ENCODE measurements at regions not wholly inside any gene's neighbourhood (a gene's known extent, or its start where the extent isn't known, plus 50 kb on each side); places are given as distances from the start of the nearest gene placed in this dataset.
"Not testable (repeated sequence)": the region's sequence is repeated elsewhere in the genome, so short reads cannot be mapped to it uniquely, and the experiment has no call there.

DNA sequence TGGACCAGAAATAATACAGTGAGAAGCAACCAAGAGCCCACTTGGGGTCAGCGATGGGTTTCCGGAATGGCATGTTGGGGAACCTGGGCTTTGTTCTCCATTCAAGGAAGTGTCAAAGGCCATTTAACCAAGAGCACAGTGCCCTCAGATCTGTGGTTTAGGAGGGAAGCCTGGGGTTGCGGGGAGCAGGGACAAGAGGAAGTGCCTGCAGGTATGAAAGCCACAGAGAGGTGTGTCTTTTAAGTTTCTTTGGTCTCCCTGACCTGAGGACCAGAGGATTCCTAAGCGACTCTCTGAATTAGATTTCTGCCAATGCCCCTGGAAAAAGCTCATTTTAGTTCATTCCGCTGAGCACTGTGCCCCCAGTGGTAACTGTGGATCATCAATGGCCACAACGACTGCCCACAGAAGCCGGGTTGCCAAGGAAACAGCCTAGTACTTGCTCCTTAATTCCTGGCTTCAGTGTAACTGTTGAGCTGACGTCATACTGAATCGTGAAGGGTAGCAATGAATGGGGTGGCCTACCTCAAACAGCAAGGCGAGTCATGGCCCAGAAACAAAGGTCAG is 107.3 kb upstream of the SPIN1 start:
- ATAC-seq (peak; percentile 83), DNase-seq (peak; percentile 43)

DNA sequence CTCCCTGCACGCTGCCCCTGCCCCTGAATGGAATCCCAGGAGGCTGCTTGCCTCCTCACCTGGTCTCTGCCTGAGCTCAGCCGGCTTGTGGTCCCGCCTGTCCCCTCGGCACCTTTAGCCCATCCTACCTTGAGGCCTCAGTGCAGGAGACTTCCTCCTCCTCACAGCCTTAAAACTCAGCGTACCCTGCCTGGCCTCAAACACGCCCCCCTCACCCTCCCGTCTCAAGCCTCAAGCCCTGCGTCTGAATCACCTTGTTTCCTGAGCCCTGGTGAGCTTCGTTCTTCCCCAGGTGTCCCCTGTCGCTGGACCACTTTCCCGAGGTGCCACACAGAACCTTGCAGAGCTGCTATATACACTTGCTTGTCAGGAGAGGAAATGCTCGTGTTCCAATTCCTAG is 110.2 kb upstream of the SPIN1 start:
- DNase-seq (no peak), ATAC-seq (no peak)

DNA sequence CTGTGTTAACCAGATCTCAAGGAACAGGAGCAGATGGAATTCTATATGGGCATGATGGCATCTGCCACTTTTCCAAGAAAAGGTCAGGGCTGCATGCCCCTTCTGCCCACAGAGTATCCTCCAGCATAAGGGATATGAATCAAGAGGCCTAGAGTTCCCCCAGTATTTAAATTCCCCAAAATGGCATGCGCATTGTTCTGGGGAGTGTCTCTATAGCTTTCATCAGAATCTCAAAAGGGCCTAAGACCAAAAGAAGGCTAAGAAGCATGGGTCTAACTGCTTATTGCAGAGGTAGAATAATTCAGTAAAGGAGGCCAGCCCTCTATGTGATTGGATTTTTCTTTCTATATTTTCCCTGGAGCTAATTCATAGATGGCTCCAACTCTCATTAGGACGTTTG is 114.2 kb upstream of the SPIN1 start:
- DNase-seq (no peak), ATAC-seq (no peak)

DNA sequence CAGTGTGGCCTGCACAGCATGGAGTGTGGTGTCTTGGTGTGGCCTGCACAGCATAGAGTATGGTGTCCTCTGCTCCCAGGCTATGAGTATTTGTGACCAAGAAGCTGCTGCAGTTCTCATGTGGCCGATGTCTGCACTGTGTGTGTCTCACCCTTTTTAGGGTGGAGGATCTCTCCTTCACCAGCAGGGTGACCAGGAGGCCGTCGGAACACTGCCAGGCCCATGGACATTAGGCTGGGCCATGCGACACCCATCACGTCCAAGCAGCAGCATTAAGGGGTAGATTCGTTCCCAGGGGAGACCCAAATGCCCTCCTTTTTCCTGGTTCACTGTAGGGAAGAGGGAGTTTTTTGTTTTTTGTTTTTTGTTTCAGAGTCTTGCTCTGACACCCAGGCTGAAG is 115.3 kb upstream of the SPIN1 start:
- ATAC-seq, result no peak
- DNase-seq, result no peak

DNA sequence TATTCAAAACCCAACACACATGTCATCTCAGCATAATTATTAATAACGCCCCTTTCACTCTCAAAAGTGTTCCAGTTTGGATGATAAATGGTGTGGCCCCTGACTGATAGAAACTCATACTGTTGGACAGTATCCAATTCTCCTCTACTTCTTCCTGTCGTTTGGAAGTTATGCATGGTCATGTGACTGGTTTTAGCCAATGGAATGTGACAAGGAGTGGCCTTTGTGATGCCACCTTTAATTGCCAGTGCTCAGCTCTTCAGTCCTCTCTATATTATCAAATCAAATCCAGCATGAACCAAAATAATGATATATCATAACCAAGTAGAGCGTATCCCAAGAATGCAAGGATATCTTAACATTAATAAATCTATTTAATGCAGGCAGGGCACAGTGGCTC is 117.8 kb upstream of the SPIN1 start:
- DNase-seq (no peak), ATAC-seq (no peak)

DNA sequence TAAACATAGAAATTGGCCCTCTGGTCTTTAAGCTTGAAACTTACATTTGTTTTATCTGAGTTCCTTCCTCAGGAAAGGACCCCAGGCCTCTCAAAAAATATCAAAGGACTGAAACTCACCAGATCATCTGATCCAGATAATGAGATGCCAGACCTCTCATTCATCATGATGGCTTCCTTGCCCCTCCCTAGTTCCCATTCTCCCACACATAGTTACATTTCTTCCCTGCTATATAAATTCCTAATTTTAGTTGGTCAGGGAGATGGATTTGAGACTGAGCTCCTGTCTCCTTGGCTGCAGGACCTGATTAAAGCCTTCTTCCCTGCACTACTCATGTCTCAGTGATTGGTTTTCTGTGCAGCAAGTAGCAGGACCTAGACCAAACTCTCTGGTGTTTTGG is 119.4 kb upstream of the SPIN1 start:
- DNase-seq (no peak), ATAC-seq (no peak)

DNA sequence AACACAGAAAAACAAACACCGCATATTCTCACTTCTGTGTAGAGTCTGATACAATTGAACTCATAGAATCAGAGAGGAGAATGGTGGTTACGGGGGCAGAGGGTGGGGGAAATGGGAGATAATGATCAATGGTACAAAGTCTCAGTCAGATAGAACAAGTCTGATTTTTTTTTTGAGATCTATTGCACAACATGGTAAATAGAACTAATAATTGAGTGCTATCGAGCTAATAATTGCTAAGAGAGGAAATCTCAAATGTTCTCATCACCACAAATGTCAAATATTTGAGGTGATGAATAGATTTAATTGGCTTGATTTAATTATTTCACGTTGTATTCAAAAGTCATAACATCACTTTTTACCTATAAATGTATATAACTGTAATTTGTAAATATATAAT is 121.0 kb upstream of the SPIN1 start:
- ATAC-seq (no peak), DNase-seq (no peak)

DNA sequence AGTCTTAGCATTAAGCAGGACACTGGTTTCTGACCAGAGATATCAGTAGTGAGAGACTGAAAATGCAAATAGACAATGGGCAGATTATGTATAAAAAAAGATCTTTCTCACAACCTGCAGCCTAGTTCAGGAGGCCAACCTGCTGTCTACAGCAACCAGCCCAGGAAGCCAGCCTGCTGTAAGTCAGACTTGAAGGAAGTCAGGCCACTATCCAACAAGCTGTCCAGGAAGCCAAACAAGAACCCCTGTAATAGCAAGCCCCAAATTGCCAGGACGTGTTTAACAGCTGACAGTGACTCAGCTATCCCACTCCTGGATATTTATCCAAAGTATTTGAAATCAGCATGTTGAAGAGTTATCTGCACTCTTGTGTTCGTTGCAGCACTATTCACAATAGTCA is 121.8 kb upstream of the SPIN1 start:
- ATAC-seq (no peak), DNase-seq (no peak)

DNA sequence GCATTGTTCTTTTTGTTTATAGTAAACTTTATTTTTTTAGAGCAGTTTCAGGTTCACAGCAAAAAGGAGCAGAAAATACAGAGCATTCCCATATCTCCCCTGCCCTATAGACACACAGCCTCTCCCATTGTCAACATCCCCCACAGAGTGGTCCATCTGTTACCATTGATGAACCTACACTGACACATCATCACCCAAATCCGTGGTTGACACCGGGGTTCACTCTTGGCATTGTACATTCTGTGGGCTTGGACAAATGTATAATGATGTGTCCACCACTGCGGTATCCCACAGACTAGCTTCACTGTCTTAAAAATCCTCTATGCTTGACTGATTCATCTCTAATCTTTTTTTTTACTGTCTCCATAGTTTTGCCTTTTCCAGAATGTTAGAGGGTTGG is 120.7 kb upstream of the SPATA31C2 start:
- DNase-seq (no peak), ATAC-seq (no peak)

DNA sequence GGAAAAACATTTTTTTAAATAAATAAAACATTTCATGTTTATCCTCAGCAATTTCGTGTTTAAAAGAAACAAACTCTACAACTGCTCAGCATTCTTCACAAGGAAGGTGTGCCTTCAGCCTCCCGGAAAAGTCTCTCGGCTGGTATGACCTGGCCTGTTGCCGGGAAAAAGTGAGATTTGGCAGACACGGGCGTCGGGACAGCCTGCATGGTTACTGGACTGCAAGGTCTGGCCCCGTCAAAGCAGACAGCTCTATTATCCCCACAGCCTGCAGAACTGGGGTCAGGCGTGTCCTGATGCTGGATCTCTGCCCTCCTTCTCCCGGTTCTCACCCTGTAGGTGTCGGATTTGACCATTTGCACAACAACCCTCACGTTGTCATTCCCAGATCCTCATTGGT is 120.3 kb upstream of the SPATA31C2 start:
- ATAC-seq (no peak), DNase-seq (no peak)

DNA sequence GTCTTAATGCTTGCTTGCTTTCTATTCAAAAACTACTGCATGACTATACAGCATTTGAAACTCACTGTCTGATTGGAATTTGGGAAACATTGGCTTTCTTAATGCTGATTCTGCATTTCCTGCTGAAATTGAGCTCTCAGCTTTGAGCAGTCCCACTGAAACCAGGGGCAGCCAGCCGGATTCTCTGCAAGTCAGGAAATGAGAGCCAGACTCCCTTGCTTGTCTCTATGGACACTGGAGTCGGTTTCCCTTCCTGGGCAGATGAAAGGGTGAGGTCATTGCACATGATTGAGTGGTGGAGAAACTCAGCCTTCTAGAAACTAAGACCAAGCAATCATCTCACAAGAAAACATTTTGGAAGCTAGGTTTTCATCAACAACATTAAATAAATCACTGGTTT is 119.7 kb upstream of the SPATA31C2 start:
- DNase-seq, result no peak

DNA sequence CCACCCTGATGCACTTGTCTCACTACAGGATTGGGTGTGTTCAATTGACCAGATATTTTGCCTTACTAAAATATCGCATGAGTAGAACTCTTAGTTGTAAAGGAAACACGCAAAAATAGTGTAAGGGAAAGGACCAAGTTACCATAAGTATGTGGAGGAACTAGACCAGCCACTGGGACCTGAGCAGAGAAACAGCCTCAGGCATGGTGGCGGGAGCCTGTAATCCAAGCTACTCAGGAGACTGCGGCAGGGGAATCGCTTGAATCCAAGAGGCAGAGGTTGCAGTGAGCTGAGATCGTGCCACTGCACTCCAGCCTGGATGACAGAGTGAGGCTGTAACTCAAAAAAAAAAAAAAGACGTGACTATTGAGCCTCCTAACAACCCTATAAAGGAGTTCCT is 117.9 kb upstream of the SPATA31C2 start:
- DNase-seq (no peak), ATAC-seq (no peak)

More for the DNA sequence above, 119.7 kb upstream of the SPATA31C2 start:
- no peak for ATAC-seq

DNA sequence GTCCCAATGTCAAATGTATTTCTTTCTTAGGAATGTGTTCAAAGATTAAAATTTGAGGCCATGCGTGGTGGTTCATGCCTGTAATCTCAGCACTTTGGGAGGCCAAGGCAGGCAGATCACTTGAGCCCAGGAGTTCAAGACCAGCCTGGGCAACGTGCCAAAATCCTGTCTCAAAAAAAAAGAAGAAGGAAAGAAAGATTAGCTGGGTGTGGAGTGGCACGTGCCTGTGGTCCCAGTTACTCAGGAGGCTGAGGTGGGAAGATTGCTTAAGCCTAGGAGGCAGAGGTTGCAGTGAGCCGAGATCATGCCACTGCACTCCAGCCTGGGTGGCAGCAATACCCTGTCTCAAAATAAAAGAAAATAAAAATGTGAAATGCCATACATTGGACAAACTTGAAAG is 117.5 kb upstream of the SPATA31C2 start:
- not testable (repeated sequence) for DNase-seq, ATAC-seq

DNA sequence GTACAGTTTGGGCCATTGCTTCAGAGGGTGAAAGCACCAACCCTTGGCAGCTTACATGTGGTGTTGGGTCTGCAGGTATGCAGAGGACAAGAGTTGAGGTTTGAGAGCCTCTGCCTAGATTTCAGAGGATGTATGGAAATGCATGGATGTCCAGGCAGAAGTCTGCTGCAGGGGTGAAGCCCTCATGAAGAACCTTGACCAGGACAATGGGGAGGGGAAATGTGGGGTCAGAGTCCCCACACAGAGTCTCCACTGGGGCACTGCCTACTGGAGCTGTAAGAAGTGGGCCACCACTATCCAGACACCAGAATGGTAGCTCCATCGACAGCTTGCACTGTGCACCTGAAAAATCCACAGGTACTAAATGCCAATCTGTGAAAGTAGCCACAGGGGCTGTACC is 113.6 kb upstream of the SPATA31C2 start:
- no peak for DNase-seq

DNA sequence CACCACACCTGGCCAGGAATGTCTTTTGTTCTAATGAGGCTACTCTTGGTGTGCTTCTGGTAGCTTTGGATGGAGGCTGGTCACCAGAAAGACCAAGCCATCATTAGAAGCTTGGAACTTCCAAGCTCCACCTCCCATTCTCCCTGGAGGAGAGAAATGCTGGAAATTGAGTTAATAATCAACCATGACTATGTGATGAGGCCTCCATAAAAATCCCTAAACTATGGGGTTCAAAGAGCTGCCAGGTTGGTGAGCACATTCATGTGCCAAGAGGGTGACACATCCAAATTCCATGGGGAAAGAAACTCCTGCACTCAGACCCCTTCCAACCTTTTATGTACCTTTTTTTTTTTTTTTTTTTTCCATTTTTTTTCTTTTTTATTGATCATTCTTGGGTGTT is 105.5 kb upstream of the SPATA31C2 start:
- no peak for DNase-seq
- no peak for ATAC-seq

More for the DNA sequence above, 113.6 kb upstream of the SPATA31C2 start:
- no peak for ATAC-seq

DNA sequence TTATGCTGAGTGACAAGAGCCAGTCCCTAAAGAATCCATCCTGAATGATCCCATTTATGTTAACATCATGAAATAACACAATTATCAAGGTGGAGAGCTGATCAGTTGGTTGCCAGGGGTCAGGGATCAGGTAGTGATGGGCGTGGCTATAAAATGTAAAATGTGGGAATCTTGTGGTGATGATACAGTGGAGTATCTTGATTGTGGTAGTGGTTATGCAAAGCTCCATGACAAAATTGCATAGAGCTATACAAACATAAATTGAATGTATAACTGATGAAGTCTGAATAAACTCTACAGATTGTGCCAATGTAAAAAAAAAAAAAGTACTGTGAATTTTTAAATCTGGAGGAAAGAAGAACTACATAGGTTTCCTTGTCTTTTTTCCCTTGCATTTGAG is 104.6 kb upstream of the SPATA31C2 start:
- DNase-seq (no peak), ATAC-seq (no peak)

DNA sequence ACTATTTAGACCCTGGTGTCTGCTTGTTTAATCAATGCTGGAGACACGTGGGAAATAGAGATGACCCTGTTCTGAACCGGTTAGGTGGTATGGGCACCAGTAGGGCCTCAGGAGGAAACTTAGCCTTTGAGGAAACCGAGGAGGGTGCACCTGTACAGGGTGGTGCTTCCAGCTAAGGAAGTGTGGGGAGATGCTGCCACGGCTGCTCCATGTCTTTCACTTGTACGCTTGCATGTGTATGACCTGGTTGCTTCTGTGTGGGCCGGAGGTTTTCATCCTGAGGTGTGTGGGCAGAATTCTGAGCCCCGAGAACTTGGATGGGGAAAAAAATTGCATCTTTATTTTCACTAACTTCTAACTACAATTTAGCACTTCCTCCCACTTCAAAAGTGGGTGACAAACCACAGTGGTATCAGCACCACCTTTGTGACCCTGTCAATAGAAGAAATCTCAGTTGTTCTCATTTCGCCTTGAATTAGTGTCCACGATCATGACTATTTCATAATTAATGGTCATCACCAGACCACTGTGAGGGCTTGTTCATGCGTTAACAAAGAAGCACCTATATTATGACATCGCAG is 99.8 kb upstream of the SPATA31C2 start:
- DNase-seq (peak; percentile 9), ATAC-seq (peak; percentile 37)

DNA sequence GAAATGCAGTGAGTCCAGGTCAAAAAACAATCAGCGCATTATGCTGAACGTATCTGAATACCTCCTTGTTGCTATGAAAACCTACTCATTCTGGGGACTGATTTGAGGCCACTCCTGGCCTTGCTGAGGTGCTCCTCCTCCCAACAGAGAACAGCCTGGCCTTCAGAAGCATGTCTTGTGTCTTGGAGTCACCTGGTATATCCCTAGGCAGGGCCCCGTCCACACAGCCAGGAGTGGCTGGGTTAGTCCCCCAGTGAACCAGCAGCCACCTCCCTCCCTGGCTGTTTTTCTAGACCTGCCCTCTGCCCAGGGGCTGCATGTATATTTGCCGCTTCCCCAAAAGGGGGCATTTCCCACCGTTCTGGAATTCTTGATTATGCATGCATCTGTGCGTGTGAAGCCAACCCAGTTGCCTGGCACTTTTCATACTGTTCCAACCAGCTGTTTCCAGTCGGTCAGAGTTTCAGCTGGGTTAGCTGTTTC is 99.2 kb upstream of the SPATA31C2 start:
- no peak for DNase-seq
- ATAC-seq, result no peak

DNA sequence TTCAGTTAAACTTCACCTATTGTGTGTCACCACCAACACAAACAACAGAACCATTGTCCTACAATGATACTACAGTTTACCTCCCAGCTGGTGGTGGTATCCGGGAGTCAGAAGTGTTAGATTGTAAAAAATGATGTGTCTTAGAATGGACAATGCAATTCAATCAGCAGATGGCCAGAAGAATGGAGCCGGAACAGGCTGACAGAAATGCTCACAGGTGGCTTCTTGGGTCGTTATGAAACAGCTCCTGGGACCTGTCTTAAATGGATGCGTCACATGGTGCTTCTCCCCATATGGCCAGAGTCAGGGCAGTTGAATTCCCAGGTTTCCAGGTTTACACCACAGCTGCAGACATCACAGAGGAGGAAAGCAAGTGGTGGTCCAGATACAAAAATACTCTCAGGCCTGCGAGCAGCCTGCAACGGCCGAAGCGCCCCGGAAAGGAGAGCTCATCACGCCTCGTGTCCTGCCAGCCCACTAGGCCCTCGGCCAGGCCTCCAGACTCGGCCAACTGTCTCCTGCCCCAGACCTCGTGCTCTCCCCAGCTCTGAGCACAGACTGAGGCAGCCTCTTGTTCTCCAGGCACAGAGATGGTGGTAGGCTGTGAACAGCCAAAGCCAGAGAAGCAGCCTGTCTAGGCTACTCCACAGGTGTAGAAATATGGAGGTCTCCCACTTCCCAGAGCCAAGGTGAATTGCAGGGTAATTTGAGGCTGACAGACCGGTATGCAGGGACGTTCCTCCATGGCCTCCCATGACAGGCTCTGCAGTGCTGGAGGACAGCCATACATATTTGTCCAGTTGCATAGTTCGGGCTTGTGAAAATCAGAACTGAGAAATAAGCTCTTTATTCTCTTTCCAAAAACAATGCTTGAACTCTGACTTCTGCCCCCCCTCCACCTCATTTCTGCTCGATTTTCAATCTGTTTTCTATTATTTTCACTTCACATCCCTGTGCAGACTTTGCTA is 98.5 kb upstream of the SPATA31C2 start:
- DNase-seq, result no peak
- no peak for ATAC-seq

DNA sequence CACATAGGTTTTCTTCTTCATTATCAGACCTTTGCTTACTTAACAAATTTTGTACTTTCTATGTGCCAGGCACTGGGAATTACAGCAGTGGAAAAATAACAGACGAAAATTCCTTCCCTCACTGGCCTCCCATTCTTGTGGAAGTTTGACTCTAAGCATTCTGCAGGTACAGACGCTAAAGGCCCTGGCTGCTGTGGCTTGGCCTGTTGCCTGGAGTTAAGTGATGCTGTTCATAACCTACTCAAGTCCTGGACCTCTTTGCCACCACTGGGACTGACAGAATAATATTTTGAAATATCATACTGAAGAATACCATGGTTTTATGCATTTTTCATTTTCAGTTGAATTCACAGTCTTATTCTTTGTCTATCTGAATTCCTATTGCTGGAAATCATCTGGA is 97.3 kb upstream of the SPATA31C2 start:
- no peak for ATAC-seq
- no peak for DNase-seq

DNA sequence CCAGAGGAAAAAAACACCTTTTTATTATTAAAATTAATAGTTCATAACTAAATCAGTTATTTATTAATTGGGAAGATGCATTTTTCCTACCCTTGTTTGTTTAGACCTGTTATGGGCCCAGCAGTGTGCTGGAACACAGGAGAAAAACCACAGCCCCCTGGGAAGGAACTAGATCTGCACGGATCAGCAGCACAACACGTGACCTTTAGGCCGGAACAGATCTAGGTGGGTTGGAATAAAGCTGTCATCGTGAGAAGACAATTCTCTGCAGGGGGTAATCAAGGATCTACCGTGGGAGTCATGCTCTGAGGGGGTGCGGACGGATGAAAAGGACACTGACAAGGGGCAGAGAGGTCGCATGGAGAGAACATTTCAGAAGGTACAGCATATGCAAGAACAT is 95.8 kb upstream of the SPATA31C2 start:
- DNase-seq (no peak), ATAC-seq (no peak)

DNA sequence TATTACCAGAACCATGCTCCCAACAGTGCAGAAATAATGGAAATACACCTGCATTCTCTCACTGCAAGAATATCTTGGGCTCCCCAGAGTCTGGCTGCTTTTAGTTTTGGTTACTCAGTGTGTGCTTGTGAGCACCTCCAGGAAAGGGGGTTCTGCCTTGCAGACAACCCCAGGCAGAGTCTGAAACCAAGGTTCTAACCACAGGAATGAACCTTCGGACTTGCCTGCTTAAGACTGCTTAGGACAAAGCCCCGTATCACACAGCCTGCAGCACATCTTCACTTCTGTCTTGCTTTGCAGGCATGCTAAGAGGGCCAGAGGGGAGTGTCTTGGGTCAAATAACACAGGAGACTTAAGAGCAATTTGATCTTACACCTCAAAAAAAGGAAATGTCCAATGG is 94.8 kb upstream of the SPATA31C2 start:
- ATAC-seq, result no peak
- DNase-seq, result no peak

DNA sequence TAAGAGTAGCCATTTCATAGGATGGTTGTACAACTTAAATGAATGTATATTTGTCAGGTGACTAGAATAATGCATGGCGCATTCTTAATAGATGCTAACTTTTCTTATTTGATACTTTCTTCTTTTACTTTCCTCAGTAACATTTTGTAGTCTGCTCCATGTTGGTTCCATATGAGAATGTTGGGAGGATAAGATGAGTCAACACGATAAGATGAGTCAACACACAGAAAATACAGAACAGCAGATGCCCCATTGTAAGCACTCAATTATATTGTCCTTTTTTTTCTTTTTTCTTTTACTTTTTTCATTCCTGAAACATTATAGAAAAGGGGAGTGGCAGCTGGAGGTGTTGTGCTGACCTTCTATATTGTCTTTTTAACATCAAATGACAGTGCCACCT is 92.3 kb upstream of the SPATA31C2 start:
- ATAC-seq (no peak), DNase-seq (no peak)
